Adrenal gland (tissue), 5 donors: ENCODE measurements at regions not wholly inside any gene's neighbourhood (a gene's known extent, or its start where the extent isn't known, plus 50 kb on each side); places are given as distances from the start of the nearest gene placed in this dataset.

Source experiments
- POLR2A ChIP-seq, 2 donors: fragments of 450-650 bp; IDR thresholded peaks; one replicate each; pipeline ENCODE4 v1.6.1; 2017; ENCODE audit warnings: antibody characterized with exemption in 2 of 2, mild to moderate bottlenecking in 2 of 2, moderate library complexity in 1 of 2
- TF ChIP-seq, protein P1 (sequence below), 6 experiments: fragments of 450-650 bp in 4 of 6; fragments of 200-600 bp in 2 of 6; sonication (generic) in 1 of 6; IDR thresholded peaks; 1 replicate in 5 of 6; 2 replicates in 1 of 6; pipeline versions ENCODE4 v1.5.1 to v1.8.0; 2016 to 2021; ENCODE audit warnings: antibody characterized with exemption in 6 of 6, mild to moderate bottlenecking in 2 of 6, moderate library complexity in 1 of 6
- donor health status: DM: no; HTN: no; CAD: no.

DNA sequence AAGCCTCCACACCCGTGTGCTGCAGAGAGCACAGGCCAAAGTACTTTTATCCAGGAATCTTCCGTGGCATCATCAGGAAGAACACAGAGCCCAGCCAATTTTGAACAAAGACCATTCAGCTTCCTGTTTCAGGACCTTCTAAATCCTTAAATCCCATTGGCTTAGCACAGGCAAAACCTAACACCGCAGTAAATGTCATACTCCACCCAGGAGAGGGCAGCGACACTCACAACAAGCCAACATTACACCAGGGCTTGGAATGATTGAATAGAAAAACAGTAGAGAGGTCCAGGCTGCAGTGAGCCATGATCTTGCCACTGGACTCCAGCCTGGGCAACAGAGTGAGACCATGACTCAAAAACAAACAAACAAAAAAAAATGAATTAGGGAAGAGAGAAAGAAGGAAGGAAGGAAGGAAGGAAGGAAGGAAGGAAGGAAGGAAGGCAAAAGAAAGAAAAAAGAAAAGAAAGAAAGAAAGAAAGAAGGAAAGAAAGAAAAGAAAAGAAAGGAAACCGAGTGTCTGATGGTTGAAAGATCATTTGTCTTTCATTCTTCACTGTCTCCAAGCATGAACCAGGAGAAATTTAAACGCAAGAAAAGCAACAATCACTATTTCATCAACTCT, 144.6 kb upstream of the SATB2 start:
- TF ChIP-seq, protein P1, sequence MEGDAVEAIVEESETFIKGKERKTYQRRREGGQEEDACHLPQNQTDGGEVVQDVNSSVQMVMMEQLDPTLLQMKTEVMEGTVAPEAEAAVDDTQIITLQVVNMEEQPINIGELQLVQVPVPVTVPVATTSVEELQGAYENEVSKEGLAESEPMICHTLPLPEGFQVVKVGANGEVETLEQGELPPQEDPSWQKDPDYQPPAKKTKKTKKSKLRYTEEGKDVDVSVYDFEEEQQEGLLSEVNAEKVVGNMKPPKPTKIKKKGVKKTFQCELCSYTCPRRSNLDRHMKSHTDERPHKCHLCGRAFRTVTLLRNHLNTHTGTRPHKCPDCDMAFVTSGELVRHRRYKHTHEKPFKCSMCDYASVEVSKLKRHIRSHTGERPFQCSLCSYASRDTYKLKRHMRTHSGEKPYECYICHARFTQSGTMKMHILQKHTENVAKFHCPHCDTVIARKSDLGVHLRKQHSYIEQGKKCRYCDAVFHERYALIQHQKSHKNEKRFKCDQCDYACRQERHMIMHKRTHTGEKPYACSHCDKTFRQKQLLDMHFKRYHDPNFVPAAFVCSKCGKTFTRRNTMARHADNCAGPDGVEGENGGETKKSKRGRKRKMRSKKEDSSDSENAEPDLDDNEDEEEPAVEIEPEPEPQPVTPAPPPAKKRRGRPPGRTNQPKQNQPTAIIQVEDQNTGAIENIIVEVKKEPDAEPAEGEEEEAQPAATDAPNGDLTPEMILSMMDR (IDR thresholded peaks at IDR 0.05) = no peak
- TF ChIP-seq POLR2A (IDR thresholded peaks at IDR 0.05) = no peak
